A204.1 (cell line): ENCODE measurements at regions not wholly inside any gene's neighbourhood (a gene's known extent, or its start where the extent isn't known, plus 50 kb on each side); places are given as distances from the start of the nearest gene placed in this dataset.
"Not testable (repeated sequence)": the region's sequence is repeated elsewhere in the genome, so short reads cannot be mapped to it uniquely, and the experiment has no call there.

Source experiments
- FAIRE-seq: peaks from 2 replicates; lab custom pipeline; 2012; peaks lifted over from hg19 to GRCh38; lab: Jason Lieb, UNC

- not testable (repeated sequence) for FAIRE-seq
These were observed 130.2 kb upstream of the ALDH3B2 start for GRCh38 chr11:67804435-67805252.

- FAIRE-seq, result not testable (repeated sequence)
These were observed 129.1 kb upstream of the ALDH3B2 start for GRCh38 chr11:67803519-67803918.

- not testable (repeated sequence) for FAIRE-seq
These were observed 128.6 kb upstream of the ALDH3B2 start for GRCh38 chr11:67803055-67803454.

GRCh38 chr11:67802623-67803022 lies 128.2 kb upstream of the ALDH3B2 start:
- not testable (repeated sequence) for FAIRE-seq

- FAIRE-seq, result not testable (repeated sequence)
These were observed 127.0 kb upstream of the ALDH3B2 start for GRCh38 chr11:67801397-67801796.

GRCh38 chr11:67800591-67800990 lies 126.2 kb upstream of the ALDH3B2 start:
- FAIRE-seq, result not testable (repeated sequence)

- FAIRE-seq, result not testable (repeated sequence)
These were observed 125.4 kb upstream of the ALDH3B2 start for GRCh38 chr11:67799808-67800207.

GRCh38 chr11:67797726-67798521 lies 123.5 kb upstream of the ALDH3B2 start:
- not testable (repeated sequence) for FAIRE-seq

- FAIRE-seq, result no peak
These were observed 121.3 kb upstream of the ALDH3B2 start for GRCh38 chr11:67795746-67796145.

- FAIRE-seq, result not testable (repeated sequence)
These were observed 119.3 kb upstream of the ALDH3B2 start for GRCh38 chr11:67793750-67794149.

- not testable (repeated sequence) for FAIRE-seq
These were observed 118.0 kb upstream of the ALDH3B2 start for GRCh38 chr11:67792273-67792990.

GRCh38 chr11:67791598-67792170 lies 117.3 kb upstream of the ALDH3B2 start:
- FAIRE-seq, result not testable (repeated sequence)

GRCh38 chr11:67788341-67788695 lies 113.9 kb upstream of the ALDH3B2 start:
- FAIRE-seq, result not testable (repeated sequence)

- FAIRE-seq, result not testable (repeated sequence)
These were observed 113.4 kb upstream of the ALDH3B2 start for GRCh38 chr11:67787681-67788340.

GRCh38 chr11:67781967-67782366 lies 107.5 kb upstream of the ALDH3B2 start:
- FAIRE-seq, result not testable (repeated sequence)

- not testable (repeated sequence) for FAIRE-seq
These were observed 107.1 kb upstream of the ALDH3B2 start for GRCh38 chr11:67781506-67781905.

GRCh38 chr11:67780056-67780455 lies 105.6 kb upstream of the ALDH3B2 start:
- FAIRE-seq, result no peak

- not testable (repeated sequence) for FAIRE-seq
These were observed 104.9 kb upstream of the ALDH3B2 start for GRCh38 chr11:67779189-67779875.

GRCh38 chr11:67776852-67777520 lies 102.6 kb upstream of the ALDH3B2 start:
- no peak for FAIRE-seq

GRCh38 chr11:67774175-67774574 lies 99.8 kb upstream of the ALDH3B2 start:
- FAIRE-seq, result not testable (repeated sequence)
